Posterior cingulate gyrus (tissue), 11 donors: ENCODE measurements at regions not wholly inside any gene's neighbourhood (a gene's known extent, or its start where the extent isn't known, plus 50 kb on each side); places are given as distances from the start of the nearest gene placed in this dataset.
"Not testable (repeated sequence)": the region's sequence is repeated elsewhere in the genome, so short reads cannot be mapped to it uniquely, and the experiment has no call there.

Source experiments
- DNase-seq, 10 donors: peaks; one replicate each; pipeline versions ENCODE4 v3.0.0 to v3.0.0-alpha.2; 2020 to 2021; ENCODE audit warnings: mixed read lengths in 3 of 10
- intact Hi-C: fragments of 100-400 bp; cut with DNase I; formaldehyde crosslinking; loops from one replicate; pipeline ENCODE4 v1.15.1; 2023

DNA sequence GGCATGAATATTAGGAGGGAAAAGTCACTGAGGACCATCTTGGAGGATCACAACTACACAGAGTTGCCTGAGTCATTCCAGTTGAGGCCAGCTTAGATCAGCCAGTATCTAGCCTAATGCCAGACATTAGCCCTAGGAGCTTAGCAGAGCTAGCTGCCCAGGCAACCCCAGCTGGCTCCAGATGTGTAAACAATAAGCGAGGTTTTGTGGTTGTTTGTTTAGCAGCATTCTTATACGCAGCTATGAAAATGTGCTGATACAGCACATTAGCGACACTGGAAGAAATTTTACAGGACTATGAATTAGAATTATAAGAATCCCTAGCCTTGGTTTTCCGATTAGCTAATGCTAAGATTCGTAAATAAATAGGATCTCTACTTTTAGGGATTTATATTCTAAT, 59.3 kb downstream of the BTBD3 start:
- intact Hi-C loops: no loop called here
- no peak for DNase-seq

DNA sequence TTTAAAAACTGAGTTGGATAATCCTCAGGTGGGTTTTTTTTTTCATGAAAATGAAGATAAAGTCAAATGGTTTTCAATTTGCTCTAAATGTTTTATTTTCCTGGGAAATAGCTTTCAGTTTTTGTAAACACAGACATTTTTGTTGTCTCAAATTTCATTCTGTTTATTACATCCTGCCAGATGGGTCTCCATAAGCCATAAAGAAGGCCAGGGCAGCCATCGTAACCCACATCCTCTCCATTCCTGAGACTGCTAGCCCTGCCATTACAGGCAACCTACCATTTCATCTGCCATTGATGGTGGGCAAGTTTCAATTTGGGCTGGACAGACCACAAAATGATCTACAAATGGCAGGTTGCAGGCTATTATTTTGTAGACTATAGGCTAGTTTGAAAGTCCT, 60.8 kb downstream of the BTBD3 start:
- intact Hi-C loops: no loop called here

DNA sequence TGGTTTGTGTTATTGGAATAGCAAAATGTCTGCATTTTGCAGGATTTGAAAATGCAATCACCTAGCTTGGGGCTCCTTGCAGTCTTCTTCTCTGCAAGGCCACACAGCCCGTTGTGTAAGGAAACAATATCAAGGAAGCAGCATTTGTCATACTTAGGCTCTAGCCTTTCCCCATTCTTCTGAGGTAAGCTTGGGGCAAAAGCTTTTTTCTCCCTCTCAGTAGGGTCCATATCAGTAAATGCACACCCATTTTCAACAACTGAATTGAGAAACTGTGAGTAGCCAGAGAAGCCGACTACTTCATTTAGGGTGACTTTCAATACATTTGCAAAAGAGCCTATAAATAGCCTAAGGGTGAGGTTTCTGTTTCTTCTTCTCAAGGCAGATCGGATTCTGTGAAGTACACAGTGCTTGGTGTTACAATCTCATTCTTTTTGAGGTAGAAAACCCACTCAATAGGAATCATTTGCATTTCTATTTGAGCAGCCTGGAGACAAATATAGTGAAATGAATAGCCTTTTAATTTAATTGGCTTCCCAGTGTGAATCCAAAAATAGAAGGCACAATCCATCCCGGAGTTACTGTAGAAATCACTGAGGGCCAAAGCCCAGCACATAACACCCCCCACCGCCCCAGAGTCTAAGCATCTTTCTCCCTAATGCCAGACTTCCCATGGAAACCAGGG, 61.8 kb downstream of the BTBD3 start:
- no peak for DNase-seq
- intact Hi-C loops: no loop called here

More for the DNA sequence above, 60.8 kb downstream of the BTBD3 start:
- no peak for DNase-seq

DNA sequence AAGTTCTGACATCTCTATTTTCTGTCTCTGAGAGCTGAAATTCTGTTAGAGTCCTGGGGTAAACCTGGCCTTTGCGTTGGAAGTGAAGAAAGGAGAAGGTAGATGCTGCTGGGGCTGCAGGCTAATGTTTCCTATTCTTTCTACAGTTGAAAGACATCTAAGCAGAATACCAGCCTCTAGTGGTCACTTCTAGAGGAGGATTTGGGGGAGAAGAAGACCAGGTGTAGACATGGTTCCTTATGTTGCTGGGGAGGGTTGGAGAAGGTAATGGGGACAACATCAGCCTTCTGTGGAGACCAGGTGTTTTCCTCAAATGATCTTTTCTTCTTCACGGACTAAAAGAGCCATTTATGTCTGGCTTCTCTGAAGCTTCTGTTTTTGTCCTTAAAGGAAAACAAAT, 62.6 kb downstream of the BTBD3 start:
- no peak for DNase-seq
- intact Hi-C loops: no loop called here

GRCh38 chr20:11981366-11981947, 63.8 kb downstream of the BTBD3 start:
- no peak for DNase-seq
- intact Hi-C loops: no loop called here

GRCh38 chr20:11982289-11982954, 64.7 kb downstream of the BTBD3 start:
- DNase-seq: no peak
- intact Hi-C loops: no loop called here

DNA sequence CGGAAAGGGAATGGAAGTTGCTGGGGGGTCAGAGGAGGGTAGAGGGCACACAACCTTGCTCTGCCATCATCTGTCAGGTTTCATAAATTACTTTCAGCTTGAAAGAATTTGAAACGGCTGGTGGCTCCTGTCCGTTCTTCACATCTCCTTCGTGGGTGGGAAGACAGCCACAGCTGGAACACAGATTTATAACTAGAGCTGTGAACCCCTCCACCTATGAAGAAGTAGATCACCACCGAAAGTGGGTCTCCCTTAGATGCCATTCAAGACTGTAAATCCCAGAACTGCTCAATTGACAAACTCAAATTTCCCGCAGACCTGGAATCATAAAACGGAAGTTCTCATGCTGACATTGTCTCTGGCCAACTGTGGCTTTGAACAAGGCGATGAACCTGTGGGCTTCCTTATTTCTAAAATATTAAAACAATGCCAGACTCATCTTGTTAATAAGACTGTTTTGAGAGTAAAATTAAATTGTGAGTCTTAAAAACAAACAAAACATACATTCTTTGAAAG, 65.3 kb downstream of the BTBD3 start:
- intact Hi-C loops: no loop called here
- no peak for DNase-seq

DNA sequence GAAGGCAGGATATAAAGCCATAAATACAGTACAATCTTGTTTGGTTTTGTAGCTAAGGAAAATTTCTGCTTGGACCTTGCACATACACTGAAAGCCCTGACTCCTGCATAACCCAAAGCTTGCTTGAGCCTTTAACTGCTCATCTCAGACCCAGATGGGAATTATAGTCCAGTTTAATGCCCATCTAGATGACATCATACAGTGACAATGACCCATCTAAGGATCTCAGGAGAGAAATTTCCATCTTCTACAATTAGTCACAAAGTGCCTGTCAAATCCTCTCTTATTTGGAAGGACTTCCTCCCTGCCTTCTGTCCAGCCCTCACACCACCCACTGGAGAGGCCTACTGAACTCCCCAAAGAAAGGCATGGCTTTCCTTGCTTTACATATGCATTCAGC, 69.3 kb downstream of the BTBD3 start:
- intact Hi-C loops: no loop called here
- DNase-seq: no peak

GRCh38 chr20:11987526-11987925, 69.8 kb downstream of the BTBD3 start:
- DNase-seq: no peak
- intact Hi-C loops: no loop called here

- intact Hi-C loops: no loop called here
- no peak for DNase-seq
These were observed 71.5 kb downstream of the BTBD3 start for GRCh38 chr20:11989018-11989771.

GRCh38 chr20:11992426-11992825, 74.7 kb downstream of the BTBD3 start:
- no peak for DNase-seq
- intact Hi-C loops: no loop called here

DNA sequence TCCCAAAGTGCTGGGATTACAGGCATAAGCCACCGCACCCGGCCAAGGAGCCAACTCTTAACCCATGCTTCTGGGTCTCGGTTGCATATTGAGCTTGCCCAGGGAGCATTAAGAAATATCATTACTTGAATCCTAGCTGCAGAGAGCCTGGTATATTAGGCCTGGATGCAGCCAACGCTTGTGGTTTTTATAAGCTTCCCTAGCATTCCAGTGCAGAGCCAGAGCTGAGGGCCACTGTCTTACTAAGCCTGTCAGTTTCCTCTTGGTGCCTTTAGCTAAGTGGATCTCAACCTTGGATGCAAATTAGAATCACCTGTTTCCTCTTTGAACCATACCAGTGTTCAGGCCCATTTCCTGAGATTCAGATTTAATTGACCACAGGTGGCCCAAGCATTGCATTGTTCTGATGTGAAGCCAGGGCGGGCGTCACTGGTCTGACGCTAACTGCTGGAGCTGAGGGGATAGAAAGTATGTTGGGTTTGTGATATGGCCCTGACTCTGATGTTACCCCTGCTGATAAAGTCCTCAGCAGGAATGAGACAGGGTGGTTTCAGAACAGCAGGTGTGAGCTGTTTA, 76.3 kb downstream of the BTBD3 start:
- no peak for DNase-seq

DNA sequence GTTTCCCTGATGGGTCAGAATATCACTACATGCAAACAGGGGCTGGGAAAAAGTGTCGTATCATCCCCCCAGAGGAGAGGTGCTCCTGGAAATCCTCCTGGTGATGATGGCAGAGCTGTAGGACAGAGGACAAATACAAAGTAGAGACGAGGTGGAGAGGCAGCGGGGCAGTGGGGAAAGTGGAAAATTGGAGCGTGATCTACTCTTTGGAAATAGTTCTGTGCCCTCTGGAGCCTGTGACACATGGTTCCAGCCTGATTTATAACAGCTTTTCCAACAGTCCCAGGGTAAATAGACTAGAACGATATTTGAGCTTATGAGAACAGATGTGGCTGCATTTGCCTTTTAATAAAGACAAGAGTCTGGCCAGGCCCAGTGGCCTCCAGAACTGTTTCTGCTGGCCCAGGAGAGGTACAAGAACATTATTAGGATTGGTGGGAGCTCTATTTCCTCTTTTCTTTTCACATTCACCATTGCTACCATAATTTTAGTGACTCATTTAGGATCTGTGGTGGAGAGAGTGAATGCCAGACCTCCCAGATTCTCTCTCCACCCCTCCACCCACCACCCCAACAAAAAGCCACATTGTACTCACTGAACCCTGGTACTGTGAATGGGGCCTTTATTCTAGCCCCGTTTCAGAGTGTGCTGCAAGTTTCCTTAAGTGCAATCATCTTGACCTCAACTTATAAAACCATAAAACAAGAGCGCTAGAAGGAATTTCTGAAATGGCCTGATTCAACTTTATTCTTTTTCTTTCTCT, 78.3 kb downstream of the BTBD3 start:
- intact Hi-C loops: no loop called here
- DNase-seq: peak in 5 of 10 donors; percentile 17 to 86 (median 63)

More for the DNA sequence above, 76.3 kb downstream of the BTBD3 start:
- intact Hi-C loops: no loop called here

DNA sequence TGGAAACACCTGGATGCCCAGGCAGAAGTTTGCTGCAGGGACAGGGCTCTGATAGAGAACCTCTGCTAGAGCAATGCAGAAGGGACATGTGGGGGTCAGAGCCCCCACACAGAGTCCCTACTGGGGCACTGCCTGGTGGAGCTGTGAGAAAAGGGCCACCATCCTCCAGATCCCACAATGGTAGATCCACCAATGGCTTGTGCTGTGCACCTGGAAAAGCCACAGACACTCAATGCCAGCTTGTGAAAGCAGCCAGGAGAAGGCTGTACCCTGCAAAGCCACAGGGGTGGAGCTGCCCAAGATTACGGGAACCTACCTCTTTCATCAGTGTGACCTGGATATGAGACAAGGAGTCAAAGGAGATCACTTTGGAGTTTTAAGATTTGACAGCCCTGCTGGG, 87.1 kb downstream of the BTBD3 start:
- DNase-seq, intact Hi-C loops: not testable (repeated sequence)

- intact Hi-C loops: no loop called here
These were observed 94.8 kb downstream of the BTBD3 start for GRCh38 chr20:12012241-12013222.

GRCh38 chr20:12014276-12014675, 96.6 kb downstream of the BTBD3 start:
- intact Hi-C loops: no loop called here
- no peak for DNase-seq

More at GRCh38 chr20:12012241-12013222, 94.8 kb downstream of the BTBD3 start:
- DNase-seq: peak in 1 of 10 donors; percentile 24

- intact Hi-C loops: no loop called here
- DNase-seq: no peak
These were observed 97.0 kb downstream of the BTBD3 start for GRCh38 chr20:12014736-12015135.

DNA sequence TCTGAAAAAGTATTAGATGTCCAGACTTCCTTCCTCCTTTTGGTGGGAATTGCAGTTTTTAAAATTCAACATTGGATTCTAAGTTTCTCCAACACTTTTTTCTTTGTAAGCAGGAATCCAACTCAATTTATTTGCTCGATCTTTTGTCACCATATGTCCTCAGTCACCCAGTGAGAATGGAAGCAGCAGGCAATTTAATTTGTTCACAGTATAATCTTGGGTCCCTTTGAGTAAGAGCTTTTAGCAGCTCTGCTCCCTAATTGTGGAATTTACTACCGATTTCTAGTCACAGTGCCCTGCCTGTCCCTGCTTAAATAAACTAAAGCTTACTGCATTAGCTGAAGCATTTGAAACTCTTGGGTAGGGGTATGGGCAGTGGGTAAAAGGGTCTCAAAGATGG, 98.6 kb downstream of the BTBD3 start:
- intact Hi-C loops: no loop called here
- DNase-seq: no peak

GRCh38 chr20:12019715-12020114, 102.0 kb downstream of the BTBD3 start:
- no peak for DNase-seq
- intact Hi-C loops: no loop called here
